SK-N-MC (cell line): ENCODE measurements at regions not wholly inside any gene's neighbourhood (a gene's known extent, or its start where the extent isn't known, plus 50 kb on each side); places are given as distances from the start of the nearest gene placed in this dataset.

ENCODE experiments used
- DNase-seq: peaks from one replicate; pipeline ENCODE4 v3.0.0-alpha.2; 2011; ENCODE audit warnings: low read depth, low spot score
- H3K27ac ChIP-seq: fragments of 200-600 bp; sonication (generic); 2 replicates; pipeline ENCODE4 v1.5.1; 2016; ENCODE audit warnings: mixed run types
- H3K36me3 ChIP-seq: fragments of 200-600 bp; sonication (generic); 2 replicates; pipeline ENCODE4 v1.6.1; 2017; ENCODE audit warnings: antibody characterized with exemption, low read length, mixed read lengths; ENCODE audit not compliant: insufficient read depth
- H3K4me3 ChIP-seq: fragments of 200-600 bp; sonication (generic); 2 replicates; pipeline ENCODE4 v1.5.1; 2016
- H3K9ac ChIP-seq: fragments of 200-600 bp; sonication (generic); 2 replicates; pipeline ENCODE4 v1.8.0; 2017; ENCODE audit warnings: mixed run types, mixed read lengths; ENCODE audit not compliant: insufficient read length
- H3K9me3 ChIP-seq: fragments of 200-600 bp; sonication (generic); 2 replicates; pipeline ENCODE4 v1.6.1; 2017; ENCODE audit warnings: low read depth, mild to moderate bottlenecking, antibody characterized with exemption, low read length, moderate library complexity, mixed read lengths
- EZH2 ChIP-seq: fragments of 200-600 bp; sonication (generic); IDR thresholded peaks from one replicate; pipeline ENCODE4 v1.6.1; 2017; ENCODE audit warnings: antibody characterized with exemption
- FOXP2 ChIP-seq: optimal IDR thresholded peaks from 2 replicates; pipeline ENCODE3; 2011; ENCODE audit warnings: mild to moderate bottlenecking, moderate library complexity; ENCODE audit not compliant: insufficient read depth; ENCODE audit errors: extremely low read length, control extremely low read depth
- POLR2AphosphoS5 ChIP-seq: IDR thresholded peaks from 2 replicates; pipeline ENCODE4 v1.6.1; 2012; ENCODE audit warnings: mild to moderate bottlenecking, low read depth, low read length, borderline replicate concordance

- H3K27ac ChIP-seq, result no peak overlapping the region
- no peak for TF ChIP-seq EZH2
- TF ChIP-seq FOXP2, result no peak
- no peak for TF ChIP-seq POLR2AphosphoS5
- H3K36me3 ChIP-seq, result no peaks in the 10 kb centered on the region
- H3K4me3 ChIP-seq, result no peak overlapping the region
- DNase-seq, result no peak
- H3K9ac ChIP-seq, result no peak overlapping the region
- H3K9me3 ChIP-seq, result no peaks in the 10 kb centered on the region
Observed at GRCh38 chr5:15387931-15388524, 112.0 kb upstream of the FBXL7 start.

GRCh38 chr5:15386122-15386521, 113.9 kb upstream of the FBXL7 start:
- TF ChIP-seq FOXP2 (no peak), EZH2 (no peak), POLR2AphosphoS5 (no peak)
- no peak overlapping the region for H3K4me3 ChIP-seq
- no peaks in the 10 kb centered on the region for H3K36me3 ChIP-seq
- no peaks in the 10 kb centered on the region for H3K9me3 ChIP-seq
- H3K9ac ChIP-seq, result no peak overlapping the region
- DNase-seq, result no peak
- H3K27ac ChIP-seq, result no peak overlapping the region

- no peak for DNase-seq
- TF ChIP-seq FOXP2, result no peak
- TF ChIP-seq POLR2AphosphoS5, result no peak
- TF ChIP-seq EZH2, result no peak
- Histone ChIP-seq H3K36me3 (no peaks in the 10 kb centered on the region), H3K4me3 (no peak overlapping the region), H3K9ac (no peak overlapping the region), H3K27ac (no peak overlapping the region), H3K9me3 (no peaks in the 10 kb centered on the region)
Observed at GRCh38 chr5:15385553-15385952, 114.4 kb upstream of the FBXL7 start.

- no peak for DNase-seq
- no peaks in the 10 kb centered on the region for H3K9me3 ChIP-seq
- H3K27ac ChIP-seq, result no peak overlapping the region
- no peak overlapping the region for H3K4me3 ChIP-seq
- TF ChIP-seq EZH2, result no peak
- no peak for TF ChIP-seq FOXP2
- TF ChIP-seq POLR2AphosphoS5, result no peak
- no peaks in the 10 kb centered on the region for H3K36me3 ChIP-seq
- H3K9ac ChIP-seq, result no peak overlapping the region
Observed at GRCh38 chr5:15385037-15385436, 114.9 kb upstream of the FBXL7 start.

GRCh38 chr5:15384581-15384980, 115.4 kb upstream of the FBXL7 start:
- no peak overlapping the region for H3K9ac ChIP-seq
- H3K4me3 ChIP-seq, result no peak overlapping the region
- no peaks in the 10 kb centered on the region for H3K9me3 ChIP-seq
- no peak for DNase-seq
- TF ChIP-seq POLR2AphosphoS5, result no peak
- TF ChIP-seq EZH2, result no peak
- no peak for TF ChIP-seq FOXP2
- H3K36me3 ChIP-seq, result no peaks in the 10 kb centered on the region
- H3K27ac ChIP-seq, result no peak overlapping the region

GRCh38 chr5:15384176-15384575, 115.8 kb upstream of the FBXL7 start:
- H3K36me3 ChIP-seq, result no peaks in the 10 kb centered on the region
- TF ChIP-seq POLR2AphosphoS5 (no peak), FOXP2 (no peak), EZH2 (no peak)
- DNase-seq, result no peak
- H3K9me3 ChIP-seq, result no peaks in the 10 kb centered on the region
- H3K4me3 ChIP-seq, result no peak overlapping the region
- no peak overlapping the region for H3K9ac ChIP-seq
- H3K27ac ChIP-seq, result no peak overlapping the region

- H3K9me3 ChIP-seq, result no peaks in the 10 kb centered on the region
- DNase-seq, result no peak
- TF ChIP-seq FOXP2 (no peak), POLR2AphosphoS5 (no peak), EZH2 (no peak)
- H3K9ac ChIP-seq, result no peak overlapping the region
- no peaks in the 10 kb centered on the region for H3K36me3 ChIP-seq
- H3K4me3 ChIP-seq, result no peak overlapping the region
- H3K27ac ChIP-seq, result no peak overlapping the region
Observed at GRCh38 chr5:15383469-15383868, 116.5 kb upstream of the FBXL7 start.

- Histone ChIP-seq H3K36me3 (no peaks in the 10 kb centered on the region), H3K4me3 (no peak overlapping the region), H3K9ac (no peak overlapping the region), H3K9me3 (no peaks in the 10 kb centered on the region), H3K27ac (no peak overlapping the region)
- no peak for DNase-seq
- no peak for TF ChIP-seq EZH2
Observed at GRCh38 chr5:15383021-15383420, 117.0 kb upstream of the FBXL7 start.

GRCh38 chr5:15377573-15378340, 122.2 kb upstream of the FBXL7 start:
- Histone ChIP-seq H3K9ac (no peak overlapping the region), H3K9me3 (no peaks in the 10 kb centered on the region), H3K27ac (no peak overlapping the region), H3K4me3 (no peak overlapping the region), H3K36me3 (no peaks in the 10 kb centered on the region)
- DNase-seq, result no peak
- TF ChIP-seq FOXP2 (no peak), EZH2 (no peak), POLR2AphosphoS5 (no peak)
